ENCODE measurements at regions not wholly inside any gene's neighbourhood (a gene's known extent, or its start where the extent isn't known, plus 50 kb on each side); places are given as distances from the start of the nearest gene placed in this dataset.

DNA sequence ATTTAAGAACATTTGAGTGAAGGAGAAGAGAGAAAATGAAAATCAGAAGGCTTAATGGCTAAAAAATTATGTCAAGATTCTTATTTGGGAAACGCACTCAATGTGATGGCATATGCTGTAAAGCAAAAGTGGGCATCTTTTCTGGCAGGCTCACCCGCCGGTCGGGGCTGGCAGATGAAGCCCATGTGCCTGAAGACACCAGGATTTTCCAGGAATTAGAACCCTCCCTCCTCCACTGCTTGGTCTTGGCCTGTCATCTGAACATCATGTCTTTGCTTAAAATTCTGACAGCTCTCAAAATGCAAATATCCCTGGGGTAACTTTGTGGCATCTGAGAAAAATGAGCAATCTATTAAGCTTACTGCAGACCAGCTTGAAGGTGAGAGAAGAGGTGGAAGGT is 337.9 kb downstream of the IRX1 start:
- no peaks in the 10 kb centered on the region for H3K4me1 ChIP-seq
- 82% methylated on average over 4 of the region's 4 CpGs for WGBS
- TF ChIP-seq CTCF (IDR thresholded peaks at IDR 0.05), result no peak
- TF ChIP-seq POLR2AphosphoS5 (IDR thresholded peaks at IDR 0.05), result no peak
- TF ChIP-seq POLR2A (IDR thresholded peaks at IDR 0.05; ENCODE audit: low read depth), result no peak
- no peak for TF ChIP-seq EP300 (IDR thresholded peaks at IDR 0.05)
- no peaks in the 10 kb centered on the region for H3K36me3 ChIP-seq
- no peak overlapping the region for H3K27ac ChIP-seq (replicated peaks in 1 of 4)
- no peak overlapping the region for H3K4me3 ChIP-seq
- H3K9me3 ChIP-seq, result peaks cover 0 to 10% (median 3%) of the 10 kb centered on the region in 4 donors
- DNase-seq (ENCODE audit: extremely low spot score), result no peak
- intact Hi-C loops (cut with DNase I), result no loop called here
- no peaks in the 10 kb centered on the region for H3K27me3 ChIP-seq

GRCh38 chr5:3933966-3934365 is 338.3 kb downstream of the IRX1 start:
- Histone ChIP-seq H3K27ac (replicated peaks in 1 of 4) (no peak overlapping the region), H3K9me3 (peaks cover 0 to 9% (median 3%) of the 10 kb centered on the region in 4 donors), H3K4me1 (no peaks in the 10 kb centered on the region), H3K4me3 (no peak overlapping the region), H3K27me3 (no peaks in the 10 kb centered on the region), H3K36me3 (no peaks in the 10 kb centered on the region)
- no peak for DNase-seq (ENCODE audit: extremely low spot score)
- intact Hi-C loops (cut with DNase I), result no loop called here
- WGBS, result 56% methylated on average over 2 of the region's 2 CpGs
- no peak for TF ChIP-seq CTCF (IDR thresholded peaks at IDR 0.05)
- no peak for TF ChIP-seq POLR2AphosphoS5 (IDR thresholded peaks at IDR 0.05)
- no peak for TF ChIP-seq EP300 (IDR thresholded peaks at IDR 0.05)
- TF ChIP-seq POLR2A (IDR thresholded peaks at IDR 0.05; ENCODE audit: low read depth), result no peak

DNA sequence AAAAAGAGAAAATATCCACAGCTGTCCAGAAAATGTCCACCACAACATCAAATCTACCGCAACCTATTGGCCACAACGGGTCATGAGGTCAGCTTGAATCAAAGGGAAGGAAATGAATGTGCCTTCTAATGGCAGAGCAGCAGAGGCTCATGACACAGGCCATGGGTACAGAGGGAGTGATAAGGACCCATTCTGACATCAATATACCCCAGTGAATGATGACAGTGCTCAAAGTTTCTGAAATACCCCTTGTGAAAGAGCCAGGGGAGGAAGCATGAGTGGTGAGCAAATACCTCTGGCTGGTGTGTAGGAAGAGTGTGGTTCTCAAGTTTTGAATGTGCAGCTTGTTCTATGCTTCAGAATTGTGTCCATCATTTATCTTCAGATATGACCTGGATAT is 348.2 kb downstream of the IRX1 start:
- DNase-seq (ENCODE audit: extremely low spot score), result no peak
- Histone ChIP-seq H3K27me3 (no peaks in the 10 kb centered on the region), H3K9me3 (no peaks in the 10 kb centered on the region), H3K27ac (replicated peaks in 1 of 4) (no peak overlapping the region), H3K4me3 (no peak overlapping the region), H3K4me1 (no peaks in the 10 kb centered on the region), H3K36me3 (no peaks in the 10 kb centered on the region)
- intact Hi-C loops (cut with DNase I), result no loop called here
- TF ChIP-seq CTCF (IDR thresholded peaks at IDR 0.05) (no peak), EP300 (IDR thresholded peaks at IDR 0.05) (no peak), POLR2AphosphoS5 (IDR thresholded peaks at IDR 0.05) (no peak), POLR2A (IDR thresholded peaks at IDR 0.05; ENCODE audit: low read depth) (no peak)
- 83% methylated on average over 2 of the region's 2 CpGs for WGBS

DNA sequence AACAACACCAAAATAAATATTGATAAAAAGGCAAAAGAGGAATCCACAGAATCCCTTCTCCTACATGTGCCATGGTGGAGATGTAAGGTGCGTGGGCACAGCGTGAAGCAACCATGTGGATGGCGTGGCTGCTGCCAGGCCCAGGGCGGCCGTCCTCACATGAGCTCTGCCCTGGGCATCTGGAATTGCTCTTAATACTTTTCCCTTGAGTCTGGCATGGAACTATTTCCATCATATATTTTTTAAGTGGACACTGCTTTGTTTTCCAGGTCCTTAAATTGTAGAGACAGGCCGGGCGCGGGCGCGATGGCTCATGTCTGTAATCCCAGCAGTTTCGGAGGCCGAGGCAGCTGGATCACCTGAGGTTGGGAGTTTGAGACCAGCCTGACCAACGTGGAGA is 349.3 kb downstream of the IRX1 start:
- TF ChIP-seq CTCF (IDR thresholded peaks at IDR 0.05) (no peak), POLR2A (IDR thresholded peaks at IDR 0.05; ENCODE audit: low read depth) (no peak), POLR2AphosphoS5 (IDR thresholded peaks at IDR 0.05) (no peak), EP300 (IDR thresholded peaks at IDR 0.05) (no peak)
- H3K36me3 ChIP-seq, result no peaks in the 10 kb centered on the region
- no peaks in the 10 kb centered on the region for H3K27me3 ChIP-seq
- WGBS, result 92% methylated on average over 13 of the region's 13 CpGs
- intact Hi-C loops (cut with DNase I), result no loop called here
- H3K4me3 ChIP-seq, result no peak overlapping the region
- H3K9me3 ChIP-seq, result no peaks in the 10 kb centered on the region
- no peak overlapping the region for H3K27ac ChIP-seq (replicated peaks in 1 of 4)
- H3K4me1 ChIP-seq, result no peaks in the 10 kb centered on the region
- peak; percentile 83 for DNase-seq (ENCODE audit: extremely low spot score)

GRCh38 chr5:3948838-3949237 is 353.2 kb downstream of the IRX1 start:
- intact Hi-C loops (cut with DNase I), result no loop called here
- Histone ChIP-seq H3K4me3 (no peak overlapping the region), H3K27ac (replicated peaks in 1 of 4) (no peak overlapping the region), H3K9me3 (no peaks in the 10 kb centered on the region), H3K36me3 (no peaks in the 10 kb centered on the region), H3K4me1 (no peaks in the 10 kb centered on the region), H3K27me3 (no peaks in the 10 kb centered on the region)
- no peak for TF ChIP-seq EP300 (IDR thresholded peaks at IDR 0.05)
- TF ChIP-seq POLR2AphosphoS5 (IDR thresholded peaks at IDR 0.05), result no peak
- TF ChIP-seq POLR2A (IDR thresholded peaks at IDR 0.05; ENCODE audit: low read depth), result no peak
- TF ChIP-seq CTCF (IDR thresholded peaks at IDR 0.05), result no peak
- no peak for DNase-seq (ENCODE audit: extremely low spot score)
- 91% methylated on average over 4 of the region's 4 CpGs for WGBS
